ENCODE measurements at regions not wholly inside any gene's neighbourhood (a gene's known extent, or its start where the extent isn't known, plus 50 kb on each side); places are given as distances from the start of the nearest gene placed in this dataset.

DNA sequence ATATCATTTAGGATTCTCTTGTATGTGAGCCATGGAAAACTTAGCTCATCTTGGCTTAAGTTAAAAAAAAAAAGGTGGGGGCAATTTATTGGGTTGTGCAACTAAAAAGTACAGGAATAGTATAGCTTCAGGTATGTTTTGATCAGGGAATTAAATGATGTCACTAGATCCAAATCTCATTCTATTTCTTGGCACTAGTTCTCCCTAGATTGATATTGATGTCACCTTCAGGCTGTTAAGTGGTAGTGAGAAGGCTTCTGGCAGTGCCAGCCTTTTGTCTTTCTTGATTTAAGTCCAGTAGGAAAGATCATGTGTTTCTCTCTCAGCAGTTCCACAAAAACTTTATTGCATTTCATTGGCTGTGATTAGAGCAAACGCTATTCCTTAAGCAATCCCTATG lies 65.0 kb upstream of the ZBED5 start:
- DNase-seq (ENCODE audit: low spot score in 2 of 2), result no peak
- Histone ChIP-seq H3K4me1 (peaks cover 0 to 10% of the 10 kb centered on the region in 2 donors), H3K9me3 (no peaks in the 10 kb centered on the region), H3K27me3 (no peaks in the 10 kb centered on the region), H3K27ac (no peak overlapping the region), H3K4me3 (no peak overlapping the region), H3K36me3 (no peaks in the 10 kb centered on the region)
- intact Hi-C loops (cut with DNase I), result no loop called here
- TF ChIP-seq, protein P1, sequence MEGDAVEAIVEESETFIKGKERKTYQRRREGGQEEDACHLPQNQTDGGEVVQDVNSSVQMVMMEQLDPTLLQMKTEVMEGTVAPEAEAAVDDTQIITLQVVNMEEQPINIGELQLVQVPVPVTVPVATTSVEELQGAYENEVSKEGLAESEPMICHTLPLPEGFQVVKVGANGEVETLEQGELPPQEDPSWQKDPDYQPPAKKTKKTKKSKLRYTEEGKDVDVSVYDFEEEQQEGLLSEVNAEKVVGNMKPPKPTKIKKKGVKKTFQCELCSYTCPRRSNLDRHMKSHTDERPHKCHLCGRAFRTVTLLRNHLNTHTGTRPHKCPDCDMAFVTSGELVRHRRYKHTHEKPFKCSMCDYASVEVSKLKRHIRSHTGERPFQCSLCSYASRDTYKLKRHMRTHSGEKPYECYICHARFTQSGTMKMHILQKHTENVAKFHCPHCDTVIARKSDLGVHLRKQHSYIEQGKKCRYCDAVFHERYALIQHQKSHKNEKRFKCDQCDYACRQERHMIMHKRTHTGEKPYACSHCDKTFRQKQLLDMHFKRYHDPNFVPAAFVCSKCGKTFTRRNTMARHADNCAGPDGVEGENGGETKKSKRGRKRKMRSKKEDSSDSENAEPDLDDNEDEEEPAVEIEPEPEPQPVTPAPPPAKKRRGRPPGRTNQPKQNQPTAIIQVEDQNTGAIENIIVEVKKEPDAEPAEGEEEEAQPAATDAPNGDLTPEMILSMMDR (IDR thresholded peaks at IDR 0.05), result no peak

DNA sequence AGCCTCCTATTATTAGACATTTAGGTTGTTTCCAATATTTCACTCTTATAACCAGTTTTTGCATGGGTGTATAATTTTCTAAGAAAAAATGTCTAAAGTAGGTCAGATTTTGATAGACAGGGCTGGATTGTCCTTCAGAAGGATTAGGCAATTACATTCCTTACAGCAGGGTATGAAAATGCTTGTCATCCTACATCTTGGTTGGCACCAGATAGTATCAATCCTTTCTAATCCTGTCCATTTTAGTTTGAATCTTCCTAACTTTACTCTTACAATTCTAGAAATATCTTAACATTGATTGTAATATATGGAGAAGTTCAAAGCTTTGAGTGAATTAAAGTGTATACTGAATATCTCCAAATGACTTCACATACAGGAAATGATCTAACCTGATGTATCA lies 63.0 kb upstream of the ZBED5 start:
- TF ChIP-seq, protein P1 (IDR thresholded peaks at IDR 0.05), result no peak
- Histone ChIP-seq H3K9me3 (no peaks in the 10 kb centered on the region), H3K27ac (no peak overlapping the region), H3K27me3 (no peaks in the 10 kb centered on the region), H3K36me3 (no peaks in the 10 kb centered on the region), H3K4me3 (no peak overlapping the region), H3K4me1 (peaks cover 0 to 4% of the 10 kb centered on the region in 2 donors)
- intact Hi-C loops (cut with DNase I), result no loop called here
- DNase-seq (ENCODE audit: low spot score in 2 of 2), result no peak

DNA sequence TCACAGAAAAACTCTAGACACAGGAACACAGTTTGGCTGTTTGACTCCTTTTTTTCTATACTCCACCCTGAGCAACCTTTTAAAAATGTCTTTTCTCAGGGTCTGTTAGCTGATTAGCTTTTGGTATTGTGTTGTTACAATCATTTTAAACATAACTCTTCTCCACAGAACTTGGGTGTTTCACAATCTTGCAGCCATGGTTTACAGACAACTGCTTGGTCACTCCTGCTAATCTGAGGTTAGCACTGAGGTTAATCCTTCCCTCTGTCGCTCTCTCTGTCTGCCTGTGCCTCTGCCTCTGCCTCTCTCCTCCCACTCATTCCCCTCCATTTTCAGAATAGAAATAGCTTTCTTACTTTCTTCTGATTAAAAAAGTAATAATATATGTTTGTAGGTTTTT lies 62.4 kb upstream of the ZBED5 start:
- H3K9me3 ChIP-seq, result no peaks in the 10 kb centered on the region
- intact Hi-C loops (cut with DNase I), result no loop called here

DNA sequence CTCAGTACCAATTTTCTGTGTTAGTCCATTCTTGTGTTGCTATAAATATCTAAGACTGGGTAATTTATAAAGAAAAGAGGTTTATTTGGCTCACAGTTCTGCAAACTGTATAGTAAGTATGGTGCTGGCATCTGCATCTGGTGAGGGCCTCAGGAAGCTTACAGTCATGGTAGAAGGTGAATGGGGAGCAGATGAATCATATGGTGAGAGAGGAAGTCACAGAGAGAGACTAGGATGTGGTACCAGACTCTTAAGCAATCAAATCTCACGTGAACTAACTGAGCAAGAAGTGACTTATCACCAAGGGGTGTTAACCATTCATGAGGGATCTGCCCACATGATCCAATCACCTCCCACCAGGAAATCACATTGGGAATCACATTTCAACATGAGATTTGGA lies 60.8 kb upstream of the ZBED5 start:
- H3K27me3 ChIP-seq, result no peaks in the 10 kb centered on the region
- no peaks in the 10 kb centered on the region for H3K36me3 ChIP-seq
- DNase-seq (ENCODE audit: low spot score in 2 of 2), result no peak
- no peaks in the 10 kb centered on the region for H3K4me1 ChIP-seq
- no peak overlapping the region for H3K27ac ChIP-seq
- H3K4me3 ChIP-seq, result no peak overlapping the region
- no peaks in the 10 kb centered on the region for H3K9me3 ChIP-seq
- intact Hi-C loops (cut with DNase I), result no loop called here
- TF ChIP-seq, protein P1 (IDR thresholded peaks at IDR 0.05), result no peak

More for the DNA sequence above, 62.4 kb upstream of the ZBED5 start:
- TF ChIP-seq, protein P1 (IDR thresholded peaks at IDR 0.05), result no peak
- H3K27me3 ChIP-seq, result no peaks in the 10 kb centered on the region
- peaks cover 0 to under 1% of the 10 kb centered on the region in 2 donors for H3K4me1 ChIP-seq
- H3K4me3 ChIP-seq, result no peak overlapping the region
- no peaks in the 10 kb centered on the region for H3K36me3 ChIP-seq
- DNase-seq (ENCODE audit: low spot score in 2 of 2), result no peak
- H3K27ac ChIP-seq, result no peak overlapping the region

DNA sequence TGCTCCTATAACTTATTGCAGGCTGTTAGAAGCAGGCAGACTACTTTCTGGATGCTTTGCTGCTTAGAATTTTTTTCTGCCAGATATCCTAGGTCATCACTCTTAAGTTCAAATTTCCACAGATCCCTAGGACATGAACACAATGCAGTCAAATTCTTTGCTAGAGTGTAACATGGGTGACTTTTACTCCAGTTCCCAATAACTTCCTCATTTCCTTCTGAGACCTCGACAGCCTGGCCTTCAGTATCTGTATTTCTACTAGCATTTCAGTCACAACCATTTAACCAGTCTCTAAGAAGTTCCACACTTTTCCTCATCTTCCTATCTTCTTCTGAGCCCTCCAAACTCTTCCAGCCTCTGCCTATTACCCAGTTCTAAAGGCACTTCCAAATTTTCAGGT lies 60.4 kb upstream of the ZBED5 start:
- intact Hi-C loops (cut with DNase I), result no loop called here
- no peaks in the 10 kb centered on the region for H3K36me3 ChIP-seq

More for the DNA sequence above, 60.4 kb upstream of the ZBED5 start:
- TF ChIP-seq, protein P1 (IDR thresholded peaks at IDR 0.05), result no peak
- Histone ChIP-seq H3K9me3 (no peaks in the 10 kb centered on the region), H3K4me3 (no peak overlapping the region), H3K27me3 (no peaks in the 10 kb centered on the region), H3K27ac (no peak overlapping the region), H3K4me1 (no peaks in the 10 kb centered on the region)
- no peak for DNase-seq (ENCODE audit: low spot score in 2 of 2)
